RWPE1 (cell line): ENCODE measurements at regions not wholly inside any gene's neighbourhood (a gene's known extent, or its start where the extent isn't known, plus 50 kb on each side); places are given as distances from the start of the nearest gene placed in this dataset.

Source experiments
- CTCF ChIA-PET: fragments of 350-600 bp; sonication (Branson Sonifier 250); formaldehyde crosslinking; extraction: SDS; loops from one replicate; lab custom pipeline; 2021; lab: Yijun Ruan, JAX
- POLR2A ChIA-PET: fragments of 400-600 bp; formaldehyde crosslinking; extraction: SDS; loops from one replicate; lab custom pipeline; 2020; ENCODE audit warnings: antibody characterized with exemption; ENCODE audit not compliant: low non-redundant PET; lab: Yijun Ruan, JAX
- DNase-seq: peaks from one replicate; pipeline ENCODE4 v3.0.0; 2012; ENCODE audit warnings: low spot score
- H3K27ac ChIP-seq: fragments of 450-650 bp; 2 replicates; pipeline ENCODE4 v1.5.1; 2017
- TF ChIP-seq, protein P1 (sequence below): fragments of 450-650 bp; conservative IDR thresholded peaks from 2 replicates; pipeline ENCODE4 v1.5.1; 2017; ENCODE audit warnings: low read depth, mild to moderate bottlenecking

DNA sequence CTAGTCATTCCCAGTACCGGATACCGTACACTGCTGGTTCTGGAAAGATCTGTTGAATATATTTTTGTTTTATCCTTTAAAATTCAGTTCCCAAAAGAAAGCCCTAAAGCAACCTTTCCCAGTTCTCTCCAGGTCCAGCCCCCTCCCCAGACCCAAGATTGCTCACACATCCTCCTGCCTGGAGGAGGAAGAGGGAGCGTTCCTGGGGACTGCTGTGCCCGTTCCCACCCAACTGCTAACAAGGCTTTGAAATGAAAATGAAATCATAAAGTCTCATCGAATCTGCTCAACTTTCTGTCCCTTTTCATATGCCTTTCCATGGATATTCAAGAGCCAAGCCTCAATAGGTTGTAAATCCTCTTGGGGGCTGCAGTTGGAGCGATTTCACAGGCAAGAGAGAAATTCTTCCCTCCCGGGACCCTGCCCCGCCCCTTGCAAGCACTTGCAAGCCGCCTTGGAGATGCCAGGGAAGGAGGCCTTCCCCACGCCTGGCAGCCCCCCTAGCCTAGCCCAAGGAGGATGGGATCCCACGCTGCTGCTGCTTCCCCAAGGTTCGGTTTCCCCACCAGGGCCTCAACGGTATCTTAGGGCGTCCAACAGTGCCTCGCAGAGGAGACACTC, 113.2 kb upstream of the CACHD1 start:
- TF ChIP-seq, protein P1, sequence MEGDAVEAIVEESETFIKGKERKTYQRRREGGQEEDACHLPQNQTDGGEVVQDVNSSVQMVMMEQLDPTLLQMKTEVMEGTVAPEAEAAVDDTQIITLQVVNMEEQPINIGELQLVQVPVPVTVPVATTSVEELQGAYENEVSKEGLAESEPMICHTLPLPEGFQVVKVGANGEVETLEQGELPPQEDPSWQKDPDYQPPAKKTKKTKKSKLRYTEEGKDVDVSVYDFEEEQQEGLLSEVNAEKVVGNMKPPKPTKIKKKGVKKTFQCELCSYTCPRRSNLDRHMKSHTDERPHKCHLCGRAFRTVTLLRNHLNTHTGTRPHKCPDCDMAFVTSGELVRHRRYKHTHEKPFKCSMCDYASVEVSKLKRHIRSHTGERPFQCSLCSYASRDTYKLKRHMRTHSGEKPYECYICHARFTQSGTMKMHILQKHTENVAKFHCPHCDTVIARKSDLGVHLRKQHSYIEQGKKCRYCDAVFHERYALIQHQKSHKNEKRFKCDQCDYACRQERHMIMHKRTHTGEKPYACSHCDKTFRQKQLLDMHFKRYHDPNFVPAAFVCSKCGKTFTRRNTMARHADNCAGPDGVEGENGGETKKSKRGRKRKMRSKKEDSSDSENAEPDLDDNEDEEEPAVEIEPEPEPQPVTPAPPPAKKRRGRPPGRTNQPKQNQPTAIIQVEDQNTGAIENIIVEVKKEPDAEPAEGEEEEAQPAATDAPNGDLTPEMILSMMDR, result no peak
- POLR2A ChIA-PET, result no interaction called here
- DNase-seq, result no peak
- H3K27ac ChIP-seq, result no peak overlapping the region
- CTCF ChIA-PET, result no interaction called here

DNA sequence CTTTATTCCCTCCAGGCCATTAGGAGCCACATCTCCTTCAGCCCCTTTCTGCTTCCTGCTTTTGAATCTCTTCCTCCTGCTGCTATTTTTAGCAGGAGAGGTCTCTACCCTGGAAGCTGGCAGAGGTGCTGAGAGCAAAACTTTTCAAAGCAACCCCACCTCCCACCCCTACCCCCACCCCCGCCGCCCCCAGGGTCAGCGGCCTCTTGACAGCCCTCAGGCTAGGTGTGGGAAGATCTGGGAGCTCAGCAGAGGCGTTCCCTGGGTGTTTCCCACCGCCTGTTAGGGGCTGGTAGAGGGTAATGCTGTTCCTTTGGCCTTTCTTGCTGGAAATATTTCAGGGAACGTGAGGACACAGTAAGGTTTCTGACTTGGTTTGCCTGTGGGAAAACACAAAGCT, 112.5 kb upstream of the CACHD1 start:
- ChIA-PET CTCF (interaction anchor here (0.6 kb wide), 1 partner anchor 318 kb away, joined by 4 read pairs; no protein-coding TSS in a partner anchor), POLR2A (no interaction called here)
- no peak for DNase-seq
- TF ChIP-seq, protein P1, result no peak
- no peak overlapping the region for H3K27ac ChIP-seq

DNA sequence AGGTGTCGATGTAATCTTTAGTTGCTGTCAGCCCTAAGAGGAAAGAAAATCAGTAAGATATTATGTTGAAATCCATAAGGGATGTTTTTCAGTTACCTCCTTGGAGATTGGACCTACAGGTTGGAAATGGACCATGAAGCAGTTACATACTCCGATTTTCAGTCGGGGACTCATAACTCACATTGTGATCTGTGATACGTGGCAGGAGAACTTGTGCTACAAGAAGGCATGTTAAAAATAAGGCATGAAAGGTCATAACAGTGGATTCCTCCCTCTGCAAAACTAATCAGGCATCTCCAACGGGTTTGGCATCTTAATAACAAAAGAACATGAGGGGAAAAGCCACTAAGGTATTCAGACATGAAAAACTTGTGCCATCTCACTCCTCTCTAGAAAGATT, 111.2 kb upstream of the CACHD1 start:
- TF ChIP-seq, protein P1, result no peak
- ChIA-PET POLR2A (no interaction called here), CTCF (interaction anchor here (0.6 kb wide), 1 partner anchor 787 kb away, joined by 3 read pairs; no protein-coding TSS in a partner anchor)

DNA sequence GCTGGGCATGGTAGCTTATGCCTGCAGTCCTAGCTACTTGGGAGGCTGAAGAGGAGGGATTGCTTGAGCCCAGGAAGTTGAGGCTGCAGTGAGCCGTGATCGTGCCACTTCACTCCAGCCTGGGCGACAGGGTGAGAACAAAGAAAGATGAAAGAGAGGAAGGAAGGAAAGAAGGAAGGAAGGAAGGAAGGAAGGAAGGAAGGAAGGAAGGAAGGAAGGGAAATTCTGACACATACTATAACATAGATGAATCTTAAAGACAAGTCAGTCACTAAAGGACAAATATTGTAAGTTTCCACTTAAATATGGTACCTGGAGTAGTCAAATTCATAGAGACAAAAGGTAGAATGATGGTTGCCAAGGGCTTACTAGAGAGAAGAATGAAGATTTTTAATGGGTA, 108.0 kb upstream of the CACHD1 start:
- DNase-seq, result no peak
- ChIA-PET CTCF (interaction anchor here (0.6 kb wide), 2 partner anchors 86 to 519 kb away, joined by 3 to 4 read pairs; no protein-coding TSS in a partner anchor), POLR2A (no interaction called here)
- no peak overlapping the region for H3K27ac ChIP-seq
- TF ChIP-seq, protein P1, result no peak

More for the DNA sequence above, 111.2 kb upstream of the CACHD1 start:
- no peak for DNase-seq
- H3K27ac ChIP-seq, result no peak overlapping the region

DNA sequence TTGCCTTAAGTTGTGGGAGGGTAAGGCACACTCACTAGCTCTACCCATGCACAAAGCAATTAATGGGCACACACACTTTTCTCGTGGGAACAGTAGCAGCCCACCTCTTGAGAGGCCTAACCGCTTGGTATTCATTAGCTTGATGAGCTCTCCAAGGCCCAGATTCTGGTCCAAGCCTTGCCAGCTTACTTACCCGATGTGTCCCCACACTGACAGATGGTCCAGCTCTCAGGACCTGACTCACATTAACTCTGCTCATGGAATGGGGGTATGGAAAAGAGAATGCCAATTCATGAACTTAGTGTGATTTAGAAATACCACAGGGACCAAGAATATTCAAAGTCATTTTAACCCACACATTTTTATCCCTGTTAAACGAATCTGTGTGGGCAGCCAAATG, 106.8 kb upstream of the CACHD1 start:
- POLR2A ChIA-PET, result no interaction called here

DNA sequence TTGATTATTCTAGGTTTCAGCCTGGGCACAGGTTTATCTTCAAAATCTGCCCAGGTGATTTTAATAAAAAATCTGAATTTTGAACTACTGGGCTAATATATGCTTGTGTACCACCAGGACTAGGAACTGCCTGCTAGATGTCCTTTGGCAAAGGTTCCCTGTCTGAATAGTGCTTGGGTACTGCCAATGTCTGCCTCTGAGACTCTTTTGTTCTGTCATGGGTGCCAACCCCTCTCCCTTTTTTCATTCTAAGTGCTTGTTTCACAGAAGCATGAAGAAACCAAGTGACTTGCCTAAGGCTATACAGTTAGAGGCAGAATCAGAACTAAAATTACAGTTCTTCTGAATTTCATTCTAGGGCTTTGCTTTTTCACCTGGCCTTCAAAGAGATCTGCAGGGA, 106.3 kb upstream of the CACHD1 start:
- H3K27ac ChIP-seq, result no peak overlapping the region
- ChIA-PET POLR2A (no interaction called here), CTCF (interaction anchor here (1.1 kb wide), 1 partner anchor 10 kb away, joined by 3 read pairs; no protein-coding TSS in a partner anchor)
- DNase-seq, result no peak
- TF ChIP-seq, protein P1, result no peak

More for the DNA sequence above, 106.8 kb upstream of the CACHD1 start:
- TF ChIP-seq, protein P1, result no peak
- no peak overlapping the region for H3K27ac ChIP-seq
- CTCF ChIA-PET, result interaction anchor here (0.6 to 1.1 kb wide), 2 partner anchors 11 to 1248 kb away, joined by 3 to 4 read pairs; no protein-coding TSS in a partner anchor
- DNase-seq, result no peak
